ENCODE measurements at regions not wholly inside any gene's neighbourhood (a gene's known extent, or its start where the extent isn't known, plus 50 kb on each side); places are given as distances from the start of the nearest gene placed in this dataset.
"Not testable (repeated sequence)": the region's sequence is repeated elsewhere in the genome, so short reads cannot be mapped to it uniquely, and the experiment has no call there.

DNA sequence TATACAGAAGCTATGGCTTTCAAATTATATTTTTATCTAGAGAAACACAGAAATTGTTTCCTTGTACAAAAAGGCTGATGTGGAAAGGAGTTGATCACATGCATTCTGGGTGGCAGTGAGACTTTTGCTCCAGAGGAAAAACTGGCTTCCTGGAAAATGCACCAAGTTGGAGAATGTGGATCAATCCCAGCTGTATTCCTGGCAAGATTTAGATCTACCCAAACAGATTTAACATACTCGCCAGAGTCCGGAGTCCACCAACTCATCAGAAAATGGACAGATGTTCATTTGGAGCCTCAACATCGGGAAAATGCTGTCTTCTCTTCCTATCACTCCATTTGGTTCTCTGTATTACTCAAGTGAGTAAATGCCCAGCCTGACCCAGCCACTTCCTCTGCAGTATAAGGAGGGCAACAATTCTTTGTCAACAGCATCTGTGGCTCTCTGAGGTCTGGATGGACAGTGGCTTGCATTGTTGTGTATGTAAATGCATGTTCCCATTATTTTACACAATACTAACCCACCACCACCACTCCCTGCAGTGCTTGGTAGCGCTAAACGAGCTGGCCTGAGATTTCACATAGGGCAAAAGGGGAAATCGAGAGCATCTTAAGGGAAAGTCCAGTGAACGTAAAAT is 226.2 kb upstream of the IRF2BP2 start:
- TF ChIP-seq POLR2A (IDR thresholded peaks at IDR 0.05; ENCODE audit: low read length) (no peak), GATA1 (IDR thresholded peaks at IDR 0.05; ENCODE audit: low read depth, low read length) (no peak)
- DNase-seq, result no peak

DNA sequence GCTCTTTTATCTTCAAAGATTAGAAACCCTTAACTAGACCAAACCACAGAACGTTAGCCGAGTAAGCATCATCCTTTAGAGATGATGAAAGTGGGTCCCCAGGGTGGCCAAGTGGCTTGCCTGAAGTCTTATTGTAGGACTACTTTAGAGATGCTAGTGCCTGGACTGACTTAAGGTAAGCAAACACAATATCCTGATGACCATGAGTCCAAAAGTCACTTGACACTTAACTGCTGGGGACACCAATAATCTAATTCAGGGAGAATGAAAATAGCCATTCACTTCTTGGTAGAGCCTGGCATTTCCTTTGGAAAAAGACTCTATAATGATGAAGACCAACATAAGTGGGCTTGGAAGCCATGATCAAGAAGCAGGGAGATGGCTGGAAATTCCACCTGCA is 225.3 kb upstream of the IRF2BP2 start:
- no peak for DNase-seq
- TF ChIP-seq GATA1 (IDR thresholded peaks at IDR 0.05; ENCODE audit: low read depth, low read length) (no peak), POLR2A (IDR thresholded peaks at IDR 0.05; ENCODE audit: low read length) (no peak)

DNA sequence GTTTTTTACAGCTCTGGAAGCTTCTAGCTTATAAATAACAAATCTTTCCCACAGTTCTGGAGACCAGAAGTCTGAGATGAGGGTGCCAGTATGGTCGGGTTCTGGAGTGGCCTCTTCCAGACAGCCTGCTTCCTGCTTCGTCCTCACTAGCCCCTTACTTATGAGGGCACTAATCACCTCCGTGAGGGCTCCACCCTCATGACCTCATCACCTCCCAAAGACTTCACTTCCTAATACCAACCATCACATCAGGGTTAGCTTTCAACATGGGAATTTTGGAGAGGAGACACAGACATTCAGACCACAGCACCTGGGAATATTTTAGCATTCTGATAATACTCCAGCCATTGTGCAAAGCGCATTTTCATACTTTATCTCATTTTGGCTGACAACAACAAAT is 223.7 kb upstream of the IRF2BP2 start:
- no peak for DNase-seq
- TF ChIP-seq GATA1 (IDR thresholded peaks at IDR 0.05; ENCODE audit: low read depth, low read length) (no peak), POLR2A (IDR thresholded peaks at IDR 0.05; ENCODE audit: low read length) (no peak)

DNA sequence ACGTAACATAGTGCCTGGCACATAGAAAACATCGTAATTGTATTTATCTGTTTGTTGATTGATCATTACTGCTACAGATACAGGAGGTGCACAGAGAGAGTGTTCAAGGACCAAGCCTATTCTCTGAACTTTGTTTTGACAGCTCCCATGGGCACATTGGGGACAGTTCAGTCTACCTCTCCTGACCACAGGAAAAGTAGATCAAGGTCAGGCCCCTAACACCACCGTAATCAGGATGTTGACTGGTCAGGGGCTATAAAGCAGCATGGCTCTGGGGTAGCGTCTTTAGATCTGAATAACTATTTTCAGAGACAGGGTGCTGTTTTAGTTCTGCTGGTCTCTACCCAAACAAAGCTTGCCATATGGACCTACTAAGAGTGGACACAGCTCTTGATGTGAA is 223.1 kb upstream of the IRF2BP2 start:
- TF ChIP-seq GATA1 (IDR thresholded peaks at IDR 0.05; ENCODE audit: low read depth, low read length) (no peak), POLR2A (IDR thresholded peaks at IDR 0.05; ENCODE audit: low read length) (no peak)

DNA sequence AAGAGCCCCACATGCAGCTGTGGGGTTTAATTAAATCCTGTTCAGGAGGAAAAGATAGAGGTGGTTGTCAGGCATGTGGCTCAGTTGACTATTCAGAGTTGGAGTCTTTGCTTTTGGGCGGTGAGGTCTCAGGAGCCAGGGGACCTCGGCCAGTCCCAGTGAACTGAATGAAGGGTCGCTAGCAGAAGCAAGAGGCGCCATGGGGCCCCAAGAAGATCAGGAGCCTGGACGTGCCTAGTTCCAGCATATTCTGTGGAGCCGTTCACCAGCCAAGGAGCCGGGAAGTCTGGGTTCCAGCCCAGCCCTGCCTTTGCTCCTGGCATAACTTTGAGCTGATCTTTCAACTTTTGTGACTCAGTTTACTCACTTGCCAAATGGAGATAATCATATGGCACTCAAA is 217.7 kb upstream of the IRF2BP2 start:
- no peak for DNase-seq
- TF ChIP-seq GATA1 (IDR thresholded peaks at IDR 0.05; ENCODE audit: low read depth, low read length) (no peak), POLR2A (IDR thresholded peaks at IDR 0.05; ENCODE audit: low read length) (no peak)

More for the DNA sequence above, 223.1 kb upstream of the IRF2BP2 start:
- DNase-seq, result no peak

DNA sequence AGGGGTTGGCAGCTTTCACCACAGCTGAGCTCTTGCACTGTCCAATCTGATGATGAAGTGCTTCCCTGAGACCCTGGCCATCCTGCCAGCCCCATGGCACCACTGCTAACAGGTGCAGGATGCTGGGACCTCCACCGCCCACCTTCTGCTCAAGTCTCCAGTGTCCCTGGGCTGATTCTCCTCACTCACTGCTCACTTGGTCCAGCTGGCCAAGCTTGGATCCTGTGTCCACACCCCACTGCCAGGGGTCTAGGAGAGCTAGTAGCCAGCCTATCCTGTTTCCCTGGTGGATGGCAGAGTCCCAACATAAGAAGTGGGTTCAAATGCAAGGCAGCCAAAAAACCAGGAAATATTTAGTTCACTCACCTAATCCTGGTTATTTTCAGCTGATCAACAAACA is 217.2 kb upstream of the IRF2BP2 start:
- no peak for DNase-seq
- TF ChIP-seq GATA1 (IDR thresholded peaks at IDR 0.05; ENCODE audit: low read depth, low read length) (no peak), POLR2A (IDR thresholded peaks at IDR 0.05; ENCODE audit: low read length) (no peak)

DNA sequence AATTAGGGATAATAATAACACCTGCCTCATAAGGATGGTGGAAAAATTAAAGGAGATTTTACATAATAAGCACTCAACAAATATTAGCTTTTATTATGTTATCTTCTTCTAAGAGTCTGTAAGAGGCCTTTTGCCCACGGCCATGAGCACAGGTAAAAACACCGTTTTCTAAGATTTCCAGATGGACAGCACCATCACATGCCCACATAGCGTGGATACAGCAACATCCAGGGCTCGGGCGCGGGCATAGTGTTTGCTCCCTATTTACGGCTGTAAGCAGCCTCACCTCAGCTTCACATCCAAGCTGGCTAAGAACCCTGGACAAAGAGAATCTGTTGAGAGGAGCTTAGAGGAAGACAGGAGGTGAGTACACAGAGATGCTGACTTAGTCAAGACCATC is 216.4 kb upstream of the IRF2BP2 start:
- no peak for TF ChIP-seq GATA1 (IDR thresholded peaks at IDR 0.05; ENCODE audit: low read depth, low read length)
- TF ChIP-seq POLR2A (IDR thresholded peaks at IDR 0.05; ENCODE audit: low read length), result no peak
- DNase-seq, result no peak

DNA sequence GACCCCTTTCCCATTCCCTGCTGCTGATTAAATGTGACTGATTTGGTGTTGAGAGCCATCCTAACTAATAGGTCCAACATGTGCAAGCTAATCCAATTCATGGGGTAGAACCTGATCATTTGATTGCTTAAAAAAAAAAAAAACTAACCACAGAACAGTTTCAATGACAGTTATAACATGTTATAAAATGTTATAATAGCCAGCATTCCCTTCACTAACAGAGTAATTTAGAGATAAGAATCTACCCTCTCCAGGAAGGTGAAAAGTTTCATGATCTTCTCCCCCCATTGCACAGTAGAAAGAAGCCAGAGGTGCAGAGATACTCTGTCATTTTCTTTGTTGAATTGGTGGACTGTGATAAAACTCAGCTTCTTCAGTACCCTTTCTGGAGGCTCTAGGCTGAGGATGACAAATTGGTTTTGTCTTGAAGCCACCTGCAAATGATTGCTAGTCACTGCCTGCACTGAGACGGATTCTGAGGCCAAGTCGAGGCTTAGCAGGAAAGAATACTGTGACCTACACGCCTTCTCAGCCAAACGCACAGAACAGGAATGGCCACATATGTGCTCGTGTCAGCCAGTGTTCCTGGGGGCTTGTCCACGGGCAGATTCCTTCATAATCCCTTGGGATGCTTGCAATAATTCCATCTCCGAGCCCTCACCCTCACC is 215.7 kb upstream of the IRF2BP2 start:
- no peak for TF ChIP-seq POLR2A (IDR thresholded peaks at IDR 0.05; ENCODE audit: low read length)
- DNase-seq, result no peak

DNA sequence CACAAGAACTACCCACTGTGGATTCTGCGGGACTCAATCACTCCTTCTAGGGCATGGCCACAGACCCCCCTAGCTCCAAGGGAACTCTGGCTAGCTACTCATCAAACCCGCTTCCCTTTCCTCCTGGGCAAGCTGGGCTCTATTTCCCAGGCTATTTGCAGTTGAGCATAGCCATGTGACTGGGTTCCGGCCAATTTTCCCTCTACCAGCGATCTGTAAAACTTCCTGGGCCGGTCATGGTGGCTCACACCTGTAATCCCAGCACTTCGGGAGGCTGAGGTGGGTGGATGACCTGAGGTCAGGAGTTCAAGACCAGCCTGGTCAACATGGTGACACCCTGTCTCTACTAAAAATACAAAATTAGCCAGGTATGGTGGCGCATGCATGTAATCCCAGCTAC is 214.9 kb upstream of the IRF2BP2 start:
- DNase-seq, result not testable (repeated sequence)

DNA sequence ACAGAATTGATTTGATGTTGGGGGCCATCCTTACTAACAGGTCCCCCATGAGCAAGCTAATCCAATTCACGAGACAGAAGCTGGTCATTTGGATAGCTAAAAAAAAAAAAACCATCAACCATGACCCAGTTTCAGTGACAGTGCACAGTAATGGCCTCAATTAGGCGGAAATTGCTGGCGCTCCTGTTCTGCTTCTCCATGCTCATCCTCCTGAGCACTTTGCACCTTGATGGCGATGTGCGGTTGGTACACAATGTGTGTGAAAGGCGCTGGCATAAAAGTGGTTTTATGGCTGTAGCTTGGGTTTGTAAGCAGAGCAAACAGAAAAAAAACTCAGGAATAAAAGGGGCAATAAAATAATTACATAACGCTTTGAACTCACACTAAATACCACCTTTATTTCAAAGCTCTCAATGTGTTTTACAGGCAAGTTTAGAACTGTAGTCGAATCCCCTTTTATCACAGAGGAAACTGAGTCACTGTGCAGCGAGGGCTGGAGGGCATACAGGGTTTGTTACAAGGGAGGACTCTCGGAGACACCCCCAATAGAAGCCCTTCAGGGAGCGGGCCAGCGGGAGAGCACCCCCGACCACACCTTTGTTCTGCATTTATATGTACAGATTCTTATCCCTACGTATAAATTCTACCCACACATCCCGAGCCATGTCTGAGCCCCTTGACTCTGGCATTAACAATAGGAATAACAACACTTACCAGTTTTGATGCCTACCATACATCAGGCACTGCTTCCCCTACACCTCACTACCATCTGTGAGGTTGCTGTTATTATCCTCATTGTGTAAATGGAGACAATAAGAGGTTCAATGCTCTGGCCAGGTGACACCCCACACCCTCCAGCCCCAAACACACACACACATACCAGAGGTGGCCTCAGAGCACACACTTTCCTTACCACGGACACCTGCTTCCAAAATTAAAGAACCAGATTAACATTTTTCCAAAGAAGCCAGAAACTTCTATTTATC is 213.5 kb upstream of the IRF2BP2 start:
- no peak for TF ChIP-seq GATA1 (IDR thresholded peaks at IDR 0.05; ENCODE audit: low read depth, low read length)
- no peak for TF ChIP-seq POLR2A (IDR thresholded peaks at IDR 0.05; ENCODE audit: low read length)
- DNase-seq, result no peak

DNA sequence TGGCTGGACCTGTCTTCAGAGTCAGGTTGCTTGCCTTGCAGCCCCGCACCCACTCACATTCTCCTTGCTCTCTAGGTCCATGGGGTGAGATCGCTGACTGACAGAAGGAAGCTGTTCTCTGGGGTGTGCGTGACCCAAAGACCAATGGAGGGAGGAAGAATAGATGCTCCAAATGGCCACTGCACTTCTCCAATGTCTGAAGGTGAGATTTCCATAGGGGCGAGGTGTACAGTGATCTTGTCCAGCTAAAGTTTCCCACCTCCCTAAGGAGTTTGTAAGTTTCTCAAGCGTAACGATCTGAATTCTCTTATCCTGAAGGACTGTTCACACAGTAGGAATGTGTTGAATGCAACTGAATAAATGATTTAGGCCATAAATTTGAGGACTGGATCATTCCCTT is 211.9 kb upstream of the IRF2BP2 start:
- DNase-seq, result no peak
- no peak for TF ChIP-seq GATA1 (IDR thresholded peaks at IDR 0.05; ENCODE audit: low read depth, low read length)
- no peak for TF ChIP-seq POLR2A (IDR thresholded peaks at IDR 0.05; ENCODE audit: low read length)

DNA sequence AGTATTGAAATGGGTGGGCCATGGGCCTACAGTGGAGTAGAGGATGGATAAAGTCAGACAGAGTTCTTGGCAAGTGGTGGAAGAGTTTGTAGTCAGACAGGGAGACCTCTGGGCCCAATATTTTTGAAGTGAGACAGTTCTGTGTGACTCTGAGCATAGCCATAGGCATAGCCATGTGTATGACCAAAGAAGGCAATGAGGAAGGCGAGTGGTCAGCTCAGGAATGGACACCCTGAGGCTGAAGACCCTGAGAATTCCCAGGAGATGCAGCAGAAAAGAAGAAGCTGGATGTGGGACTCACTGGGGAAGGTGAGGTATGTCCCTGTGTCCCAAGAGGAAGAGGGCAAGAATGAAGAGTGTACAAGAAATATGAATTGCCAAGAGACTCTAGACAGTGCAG is 210.6 kb upstream of the IRF2BP2 start:
- no peak for TF ChIP-seq POLR2A (IDR thresholded peaks at IDR 0.05; ENCODE audit: low read length)
- no peak for TF ChIP-seq GATA1 (IDR thresholded peaks at IDR 0.05; ENCODE audit: low read depth, low read length)

DNA sequence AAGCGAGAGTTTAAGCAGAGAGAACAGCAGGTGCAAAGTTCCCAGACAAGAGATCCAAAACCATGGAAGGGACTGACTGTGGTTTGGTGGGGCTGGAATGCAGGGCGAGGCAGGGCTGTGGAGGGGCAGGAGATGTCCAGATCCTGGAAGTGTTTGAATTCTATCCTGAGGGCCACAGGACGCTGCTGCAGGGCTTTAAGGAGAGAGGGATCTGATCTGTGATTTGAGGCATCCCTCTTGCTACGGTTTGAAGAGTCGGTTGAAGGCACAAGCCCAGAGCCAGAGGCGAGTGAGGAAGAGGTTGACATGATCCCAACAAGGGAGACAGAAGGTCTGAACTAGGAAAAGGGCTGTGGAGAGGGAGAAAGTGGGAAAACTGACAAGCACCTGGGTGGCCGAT is 209.9 kb upstream of the IRF2BP2 start:
- not testable (repeated sequence) for DNase-seq

More for the DNA sequence above, 210.6 kb upstream of the IRF2BP2 start:
- DNase-seq, result no peak

DNA sequence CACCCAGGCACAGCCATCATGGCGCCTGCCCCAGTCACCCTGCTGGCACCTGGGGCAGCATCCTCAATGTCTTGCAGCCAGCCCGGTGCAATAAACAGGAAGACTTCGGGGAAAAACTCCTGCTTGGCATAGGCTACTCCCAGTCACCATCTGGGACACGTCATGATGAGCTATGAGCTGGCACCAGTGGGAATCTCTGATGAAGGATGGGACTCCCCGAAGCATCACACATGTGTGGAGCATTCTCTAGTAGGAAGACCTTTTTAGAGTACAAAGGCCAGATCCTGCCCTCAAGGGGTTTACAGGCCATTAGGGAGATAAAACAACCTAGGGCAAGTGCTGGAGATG is 208.0 kb upstream of the IRF2BP2 start:
- not testable (repeated sequence) for DNase-seq

DNA sequence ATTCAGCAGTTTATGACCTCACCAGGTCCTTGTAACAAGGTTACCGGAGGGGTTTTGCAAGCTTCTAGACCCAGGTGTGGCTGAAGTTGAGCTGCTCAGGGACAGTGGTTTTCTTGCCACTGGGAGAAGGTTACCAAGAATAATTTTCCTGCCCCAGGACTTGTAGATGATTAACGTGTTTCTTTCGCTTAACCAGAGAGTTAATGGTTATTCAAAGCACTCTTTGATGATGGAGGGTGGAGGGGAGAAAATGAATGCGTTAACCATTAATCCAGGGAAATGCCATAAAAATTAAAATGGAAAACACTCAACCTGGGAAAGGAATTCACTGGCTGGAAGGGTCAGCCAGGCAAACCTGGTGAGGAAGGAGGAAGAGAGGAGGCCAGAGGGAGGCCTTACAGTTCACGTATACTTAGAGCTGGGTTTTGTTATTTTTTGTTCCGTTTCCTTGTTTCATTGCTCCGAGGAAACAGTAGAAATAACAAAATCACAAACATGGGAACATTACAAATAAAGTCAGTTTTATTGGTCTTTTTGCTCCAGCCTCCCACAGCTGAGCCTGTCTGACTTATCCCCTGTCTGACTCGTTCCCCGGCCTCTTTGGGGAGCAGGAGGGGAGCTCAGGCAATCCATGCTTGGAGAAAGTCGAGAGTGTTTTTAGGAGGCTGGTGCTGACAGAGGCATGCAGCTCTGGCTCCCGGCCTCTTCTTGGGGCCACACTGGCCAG is 207.5 kb upstream of the IRF2BP2 start:
- not testable (repeated sequence) for DNase-seq

DNA sequence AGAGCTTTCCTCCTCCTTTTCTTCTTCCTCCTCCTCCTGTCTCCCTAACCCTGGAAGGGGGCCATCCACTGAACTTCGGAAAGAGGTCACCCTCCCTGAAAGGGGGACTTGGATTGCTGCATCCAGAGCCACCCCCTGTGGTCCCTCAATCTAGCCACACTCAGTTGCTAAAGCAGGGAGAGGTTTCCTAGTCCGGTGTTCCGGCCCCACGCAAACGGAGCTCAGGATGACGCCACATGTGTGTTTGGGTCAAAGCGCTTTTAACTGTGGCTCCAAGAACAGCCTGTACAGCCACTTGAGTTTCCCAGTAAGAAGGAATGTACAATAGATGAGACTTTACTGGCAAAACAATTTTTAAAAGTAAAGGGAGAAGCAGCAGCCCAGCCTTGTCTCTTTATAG is 206.9 kb upstream of the IRF2BP2 start:
- DNase-seq, result not testable (repeated sequence)

DNA sequence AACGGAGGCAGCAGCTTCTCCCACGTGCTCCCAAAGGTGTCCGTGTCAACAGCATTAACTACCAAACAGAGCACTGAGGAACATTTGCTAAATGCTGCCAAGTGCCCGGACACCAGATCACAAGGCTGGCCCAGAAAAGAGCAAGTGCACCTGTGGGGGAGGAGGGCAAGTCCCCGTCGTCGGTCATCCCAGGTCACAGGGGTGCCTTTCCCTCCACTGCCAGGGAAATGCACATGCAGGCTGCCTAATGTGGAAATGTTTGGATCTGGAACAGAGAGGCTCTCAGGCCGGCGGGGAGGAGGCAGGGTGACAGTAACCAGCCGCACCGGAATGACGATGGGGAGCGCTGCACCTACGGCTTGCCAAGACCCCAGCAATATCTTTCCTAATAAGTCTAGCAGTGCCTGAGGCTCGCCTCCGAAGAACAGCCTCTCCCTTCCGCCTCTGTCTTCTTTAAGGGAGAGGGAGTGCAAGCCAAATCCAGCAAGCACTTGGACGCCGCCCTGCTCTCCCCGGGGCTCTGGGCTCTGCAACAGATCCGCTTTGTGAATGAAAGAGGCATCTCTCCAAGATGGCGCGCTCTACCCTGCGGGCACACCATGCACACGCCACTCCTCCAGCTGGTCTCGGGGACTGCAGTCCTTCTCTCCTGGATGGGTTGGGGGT is 206.3 kb upstream of the IRF2BP2 start:
- DNase-seq, result not testable (repeated sequence)

DNA sequence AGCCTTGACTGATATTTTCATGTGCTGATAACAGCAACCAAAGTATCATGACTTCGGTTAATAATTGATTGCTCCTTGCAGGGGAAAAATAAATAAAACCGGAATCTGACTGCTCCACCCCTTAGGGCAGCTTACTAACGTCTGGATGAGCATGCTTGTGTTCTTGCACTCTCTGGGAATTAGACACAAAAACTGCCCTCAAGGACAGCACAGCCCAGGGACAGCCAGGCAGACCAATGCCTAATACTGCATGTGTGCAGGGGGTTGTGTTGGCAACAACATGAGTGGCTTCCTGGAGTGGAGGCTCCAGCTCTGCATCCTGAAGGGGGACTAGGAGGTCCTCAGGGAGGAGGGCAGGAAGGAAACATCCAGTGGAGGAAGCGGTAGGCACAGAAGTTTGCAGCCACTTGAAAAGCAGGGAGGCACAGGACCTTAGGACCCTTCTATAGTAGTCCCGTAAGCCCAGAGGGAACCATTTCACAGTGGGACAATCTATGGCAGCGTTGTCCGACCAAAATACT is 205.4 kb upstream of the IRF2BP2 start:
- not testable (repeated sequence) for DNase-seq

DNA sequence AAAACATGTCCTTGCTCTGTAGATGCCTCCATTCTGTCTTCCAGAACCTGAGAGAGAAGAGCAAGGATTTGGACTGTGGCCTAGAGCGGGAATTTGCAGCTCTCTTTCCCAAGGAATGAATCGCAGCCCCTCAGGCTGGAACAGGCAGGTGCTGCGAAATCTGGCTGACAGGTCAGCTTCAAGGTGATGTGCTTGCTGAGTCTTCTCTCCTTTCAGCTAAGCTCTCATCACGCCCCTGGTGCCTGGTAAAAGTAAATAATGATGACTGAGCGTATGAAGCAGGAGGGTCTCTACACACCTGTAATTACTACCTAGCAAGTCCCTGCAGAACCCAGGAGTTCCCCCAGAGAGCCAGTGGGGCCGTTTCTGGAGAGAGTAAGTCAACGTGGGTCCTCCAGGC is 204.3 kb upstream of the IRF2BP2 start:
- not testable (repeated sequence) for DNase-seq
